ENCODE measurements at regions not wholly inside any gene's neighbourhood (a gene's known extent, or its start where the extent isn't known, plus 50 kb on each side); places are given as distances from the start of the nearest gene placed in this dataset.

- DNase-seq = no peak
These were observed 130.4 kb upstream of the GDF10 start for GRCh38 chr10:47169581-47169980.

GRCh38 chr10:47173929-47174442 is 126.0 kb upstream of the GDF10 start:
- no peak for DNase-seq

GRCh38 chr10:47175181-47176123 is 124.5 kb upstream of the GDF10 start:
- DNase-seq = no peak

- DNase-seq = no peak
These were observed 123.6 kb upstream of the GDF10 start for GRCh38 chr10:47176206-47176902.

- DNase-seq = peak; percentile 25
These were observed 122.8 kb upstream of the GDF10 start for GRCh38 chr10:47176903-47177868.

GRCh38 chr10:47178537-47179290 is 121.3 kb upstream of the GDF10 start:
- DNase-seq = no peak

GRCh38 chr10:47179291-47179647 is 120.7 kb upstream of the GDF10 start:
- no peak for DNase-seq

- DNase-seq = no peak
These were observed 118.7 kb upstream of the GDF10 start for GRCh38 chr10:47181052-47181849.

- no peak for DNase-seq
These were observed 116.9 kb upstream of the GDF10 start for GRCh38 chr10:47182934-47183703.

GRCh38 chr10:47183704-47184041 is 116.3 kb upstream of the GDF10 start:
- no peak for DNase-seq

GRCh38 chr10:47184273-47184672 is 115.7 kb upstream of the GDF10 start:
- no peak for DNase-seq

- DNase-seq = no peak
These were observed 115.2 kb upstream of the GDF10 start for GRCh38 chr10:47184724-47185330.

- no peak for DNase-seq
These were observed 113.1 kb upstream of the GDF10 start for GRCh38 chr10:47186941-47187340.

GRCh38 chr10:47187592-47187991 is 112.4 kb upstream of the GDF10 start:
- no peak for DNase-seq

- DNase-seq = no peak
These were observed 111.8 kb upstream of the GDF10 start for GRCh38 chr10:47188156-47188555.

GRCh38 chr10:47189802-47190201 is 110.2 kb upstream of the GDF10 start:
- DNase-seq = no peak

GRCh38 chr10:47190301-47190700 is 109.7 kb upstream of the GDF10 start:
- no peak for DNase-seq

- DNase-seq = no peak
These were observed 109.1 kb upstream of the GDF10 start for GRCh38 chr10:47190802-47191450.

- no peak for DNase-seq
These were observed 107.7 kb upstream of the GDF10 start for GRCh38 chr10:47192273-47192672.
